K562 (cell line): ENCODE measurements at regions not wholly inside any gene's neighbourhood (a gene's known extent, or its start where the extent isn't known, plus 50 kb on each side); places are given as distances from the start of the nearest gene placed in this dataset.

Experiments used
- ATAC-seq: fragments of 200-7000 bp; cut with Tn5 transposase; 3 replicates; pipeline ENCODE4 v1.9.1; 2020; ENCODE audit warnings: moderate library complexity
- BruUV-seq: library from RNA; stranded (reverse); fragments of 400-500 nt; replicated peaks from 2 replicates; lab custom pipeline; 2021; lab: Mats Ljungman, UMichigan
- CTCF ChIA-PET: fragments of 300-600 bp; formaldehyde crosslinking; extraction: SDS; loops from one replicate; lab custom pipeline; 2021; ENCODE audit warnings: low intra/inter-chr PET ratio; lab: Yijun Ruan, JAX
- POLR2A ChIA-PET: fragments of 300-600, 350-650 bp; sonication (Branson Sonifier 250); formaldehyde crosslinking; extraction: SDS; loops from one replicate; lab custom pipeline; 2021; ENCODE audit warnings: antibody characterized with exemption, inconsistent platforms; lab: Yijun Ruan, JAX
- DNase-seq, 4 experiments: peaks; one replicate each; pipeline versions ENCODE4 v3.0.0 to v3.0.0-alpha.2; 2011 to 2018; ENCODE audit warnings: low spot score in 3 of 4, mixed read lengths in 3 of 4; ENCODE audit errors: extremely low read depth in 1 of 4
- FAIRE-seq: peaks from 2 replicates; lab custom pipeline; 2011; peaks lifted over from hg19 to GRCh38; lab: Jason Lieb, UNC
- H2AFZ ChIP-seq: 2 replicates; pipeline ENCODE4 v1.6.0; 2011; ENCODE audit warnings: low read depth, low read length, control low read depth, inconsistent platforms
- H3K27ac ChIP-seq: fragments of 200-600 bp; 3 replicates; pipeline ENCODE4 v1.8.0; 2011; ENCODE audit warnings: low read depth, mild to moderate bottlenecking, control low read depth, inconsistent platforms, low read length, moderate library complexity, mixed read lengths; ENCODE audit errors: extremely low read depth
- H3K27me3 ChIP-seq, 2 experiments: fragments of 300-600 bp in 1 of 2; 2 replicates in 1 of 2; 3 replicates in 1 of 2; pipeline versions ENCODE4 v1.6.0 to v1.8.0; 2011; ENCODE audit warnings: inconsistent platforms in 2 of 2, low read length in 2 of 2, mild to moderate bottlenecking in 1 of 2, mixed read lengths in 1 of 2, moderate library complexity in 1 of 2; ENCODE audit not compliant: control insufficient read depth in 2 of 2, insufficient read depth in 2 of 2
- H3K36me3 ChIP-seq: fragments of 300-600 bp; 3 replicates; pipeline ENCODE4 v1.8.0; 2011; ENCODE audit warnings: mild to moderate bottlenecking, low read length, inconsistent platforms; ENCODE audit not compliant: control insufficient read depth, insufficient read depth
- H3K4me1 ChIP-seq, 2 experiments: fragments of 200-600 bp in 1 of 2; replicated peaks in 1 of 2; 2 replicates in 1 of 2; 3 replicates in 1 of 2; pipeline versions ENCODE4 v1.5.1 to v1.8.0; 2011; ENCODE audit warnings: inconsistent platforms in 2 of 2, low read length in 2 of 2, mild to moderate bottlenecking in 1 of 2, mixed read lengths in 1 of 2, moderate library complexity in 1 of 2; ENCODE audit not compliant: control insufficient read depth in 2 of 2, insufficient read depth in 2 of 2
- H3K4me2 ChIP-seq: 2 replicates; pipeline ENCODE4 v1.6.1; 2011; ENCODE audit warnings: low read length, control low read depth, inconsistent platforms, mixed read lengths; ENCODE audit not compliant: insufficient read depth
- H3K4me3 ChIP-seq: fragments of 200-600 bp; sonication (generic), shearing (Covaris generic); 2 replicates; pipeline ENCODE4 v1.5.1; 2016; ENCODE audit warnings: control low read depth, inconsistent platforms
- H3K79me2 ChIP-seq: fragments of 200-600 bp; 3 replicates; pipeline ENCODE4 v1.8.0; 2011; ENCODE audit warnings: low read length, inconsistent platforms; ENCODE audit not compliant: control insufficient read depth, insufficient read depth
- H3K9ac ChIP-seq, 2 experiments: 2 replicates each; pipeline versions ENCODE4 v1.6.0 to v1.6.1; 2011; ENCODE audit warnings: low read depth in 2 of 2, low read length in 2 of 2, control low read depth in 1 of 2, inconsistent platforms in 1 of 2, mild to moderate bottlenecking in 1 of 2, mixed read lengths in 1 of 2; ENCODE audit not compliant: insufficient read depth in 1 of 2
- H3K9me1 ChIP-seq: one replicate; pipeline ENCODE4 v1.6.0; 2011; ENCODE audit warnings: inconsistent platforms, mild to moderate bottlenecking, low read length, moderate library complexity; ENCODE audit not compliant: control insufficient read depth, insufficient read depth
- H3K9me3 ChIP-seq: replicated peaks from 2 replicates; pipeline ENCODE4 v1.5.1; 2011; ENCODE audit warnings: low read depth, low read length, inconsistent platforms; ENCODE audit not compliant: control insufficient read depth, insufficient read depth
- H4K20me1 ChIP-seq: replicated peaks from 2 replicates; pipeline ENCODE4 v1.6.1; 2011; ENCODE audit warnings: low read length, inconsistent platforms, mixed read lengths; ENCODE audit not compliant: control insufficient read depth, insufficient read depth
- AFF4 ChIP-seq: sonication (generic); formaldehyde crosslinking; IDR thresholded peaks from 2 replicates; pipeline ENCODE4 v1.8.0; 2023; ENCODE audit warnings: mild to moderate bottlenecking, missing genetic modification reagents
- SRSF9 ChIP-seq: fragments of 200-400 bp; formaldehyde crosslinking; IDR thresholded peaks from 2 replicates; pipeline ENCODE4 v1.6.1; 2017; ENCODE audit warnings: low read depth, low read length, borderline replicate concordance
- TCF3 ChIP-seq: sonication (generic); formaldehyde crosslinking; IDR thresholded peaks from 2 replicates; pipeline ENCODE4 v1.4.0; 2020; ENCODE audit warnings: mild to moderate bottlenecking, missing genetic modification reagents
- WHSC1 ChIP-seq: IDR thresholded peaks from one replicate; pipeline ENCODE4 v1.6.1; 2012; ENCODE audit warnings: low read length, control low read depth, inconsistent platforms
- WGBS: fragments of 100-300 bp; shearing (Covaris generic); methylation state at CpG from one replicate; pipeline ENCODE4 v1.1.6; 2016; ENCODE audit warnings: low coverage, mixed read lengths; ENCODE audit not compliant: insufficient coverage; ENCODE audit errors: missing lambda C conversion rate; 5-methylcytosine and 5-hydroxymethylcytosine counted together
- in situ Hi-C: fragments of 300-500 bp; cut with MboI; formaldehyde crosslinking; loops from 4 replicates; pipeline ENCODE4 v1.15.0; 2018; ENCODE audit warnings: inconsistent platforms, mixed read lengths
- intact Hi-C: fragments of 100-400 bp; cut with micrococcal nuclease; formaldehyde crosslinking; loops from 2 replicates; pipeline ENCODE4 v1.14.2; 2022

GRCh38 chr12:46674800-46675199 is 151.0 kb downstream of the SLC38A4 start:
- CTCF ChIA-PET = no interaction called here
- intact Hi-C loops (loop anchor here (5.0 kb wide), 4 partner anchors 332 to 682 kb away; partner anchors contain the start of gene SCAF11), in situ Hi-C loops (no loop called here)
- DNase-seq (no peak), ATAC-seq (no peak), FAIRE-seq (no peak)
- no peaks in the 10 kb centered on the region; a peak in 1 of 5 replicates for H3K4me1 ChIP-seq
- no peaks in the 10 kb centered on the region for H4K20me1 ChIP-seq
- BruUV-seq = no TSS peak
- no peaks in the 10 kb centered on the region for H3K36me3 ChIP-seq
- H3K9me1 ChIP-seq = no peaks in the 10 kb centered on the region
- POLR2A ChIA-PET = interaction anchor here (1.2 kb wide), 1 partner anchor 17 kb away, joined by 3 read pairs; no protein-coding TSS in a partner anchor
- WGBS = 3% methylated on average over 4 of the region's 4 CpGs
- no peaks in the 10 kb centered on the region for H3K27me3 ChIP-seq
- TF ChIP-seq AFF4 (CRISPR knock-in tag) (no peak), TCF3 (CRISPR knock-in tag) (no peak), WHSC1 (no peak), SRSF9 (no peak)
- no peaks in the 10 kb centered on the region for H3K79me2 ChIP-seq
- H3K4me2 ChIP-seq = no peak overlapping the region
- no peak overlapping the region for H3K9ac ChIP-seq
- H3K27ac ChIP-seq = no peak overlapping the region
- no peaks in the 10 kb centered on the region for H3K9me3 ChIP-seq
- H2AFZ ChIP-seq = no peak overlapping the region
- H3K4me3 ChIP-seq = no peak overlapping the region
